GM20431 (cell line): ENCODE measurements at regions not wholly inside any gene's neighbourhood (a gene's known extent, or its start where the extent isn't known, plus 50 kb on each side); places are given as distances from the start of the nearest gene placed in this dataset.
"Not testable (repeated sequence)": the region's sequence is repeated elsewhere in the genome, so short reads cannot be mapped to it uniquely, and the experiment has no call there.

Experiments used
- in situ Hi-C: fragments of 300-500 bp; cut with MseI, MboI; formaldehyde crosslinking; loops from one replicate; pipeline ENCODE4 v1.15.0; 2020; ENCODE audit warnings: low sequenced_read_pairs; ENCODE audit not compliant: unreplicated experiment

GRCh38 chr7:88617185-88617584 is 142.3 kb upstream of the ZNF804B start:
- in situ Hi-C loops = no loop called here

- in situ Hi-C loops = no loop called here
These were observed 144.2 kb upstream of the ZNF804B start for GRCh38 chr7:88615336-88615735.

- in situ Hi-C loops = no loop called here
These were observed 144.8 kb upstream of the ZNF804B start for GRCh38 chr7:88614736-88615135.

GRCh38 chr7:88610942-88611341 is 148.6 kb upstream of the ZNF804B start:
- in situ Hi-C loops = no loop called here

GRCh38 chr7:88600695-88601094 is 158.8 kb upstream of the ZNF804B start:
- in situ Hi-C loops = no loop called here

- in situ Hi-C loops = no loop called here
These were observed 160.0 kb upstream of the ZNF804B start for GRCh38 chr7:88599528-88599927.

GRCh38 chr7:88597941-88598425 is 161.5 kb upstream of the ZNF804B start:
- in situ Hi-C loops = no loop called here

GRCh38 chr7:88590963-88591362 is 168.5 kb upstream of the ZNF804B start:
- in situ Hi-C loops = no loop called here

GRCh38 chr7:88589927-88590326 is 169.6 kb upstream of the ZNF804B start:
- in situ Hi-C loops = no loop called here

- in situ Hi-C loops = no loop called here
These were observed 172.6 kb upstream of the ZNF804B start for GRCh38 chr7:88586890-88587289.

GRCh38 chr7:88586219-88586618 is 173.3 kb upstream of the ZNF804B start:
- in situ Hi-C loops = no loop called here

GRCh38 chr7:88576720-88577119 is 182.8 kb upstream of the ZNF804B start:
- in situ Hi-C loops = no loop called here

GRCh38 chr7:88566162-88566729 is 193.3 kb upstream of the ZNF804B start:
- in situ Hi-C loops = no loop called here

- in situ Hi-C loops = no loop called here
These were observed 194.1 kb upstream of the ZNF804B start for GRCh38 chr7:88565401-88565800.

GRCh38 chr7:88556441-88556840 is 203.1 kb upstream of the ZNF804B start:
- in situ Hi-C loops = not testable (repeated sequence)

- in situ Hi-C loops = not testable (repeated sequence)
These were observed 204.7 kb upstream of the ZNF804B start for GRCh38 chr7:88554847-88555246.

- in situ Hi-C loops = loop anchor here (25.0 kb wide), 1 partner anchor 289 kb away; no protein-coding TSS in a partner anchor
These were observed 211.1 kb upstream of the ZNF804B start for GRCh38 chr7:88548399-88548798.

GRCh38 chr7:88546808-88547207 is 212.7 kb upstream of the ZNF804B start:
- in situ Hi-C loops = loop anchor here (25.0 kb wide), 1 partner anchor 290 kb away; no protein-coding TSS in a partner anchor

GRCh38 chr7:88545663-88546062 is 213.8 kb upstream of the ZNF804B start:
- in situ Hi-C loops = loop anchor here (25.0 kb wide), 1 partner anchor 292 kb away; no protein-coding TSS in a partner anchor

GRCh38 chr7:88540012-88540411 is 219.5 kb upstream of the ZNF804B start:
- in situ Hi-C loops = loop anchor here (25.0 kb wide), 1 partner anchor 297 kb away; no protein-coding TSS in a partner anchor

GRCh38 chr7:88539518-88539917 is 220.0 kb upstream of the ZNF804B start:
- in situ Hi-C loops = loop anchor here (25.0 kb wide), 1 partner anchor 298 kb away; no protein-coding TSS in a partner anchor

GRCh38 chr7:88523645-88524044 is 217.0 kb upstream of the STEAP4 start:
- in situ Hi-C loops = no loop called here
